GM18907 (cell line): ENCODE measurements at regions not wholly inside any gene's neighbourhood (a gene's known extent, or its start where the extent isn't known, plus 50 kb on each side); places are given as distances from the start of the nearest gene placed in this dataset.

Experiments used
- ATAC-seq: cut with Tn5 transposase; IDR thresholded peaks from one replicate; pipeline ENCODE4 v1.9.1; 2021; ENCODE audit warnings: mild to moderate bottlenecking, moderate library complexity; ENCODE audit not compliant: unreplicated experiment

GRCh38 chr5:98414938-98415337 lies 358.5 kb upstream of the RGMB start:
- ATAC-seq = no peak

GRCh38 chr5:98415663-98416062 lies 357.8 kb upstream of the RGMB start:
- no peak for ATAC-seq

GRCh38 chr5:98416541-98416940 lies 356.9 kb upstream of the RGMB start:
- no peak for ATAC-seq

- ATAC-seq = no peak
Observed at GRCh38 chr5:98419825-98420224, 353.6 kb upstream of the RGMB start.

GRCh38 chr5:98424681-98425450 lies 348.6 kb upstream of the RGMB start:
- no peak for ATAC-seq

- ATAC-seq = no peak
Observed at GRCh38 chr5:98425640-98426039, 347.8 kb upstream of the RGMB start.

GRCh38 chr5:98428806-98429205 lies 344.7 kb upstream of the RGMB start:
- ATAC-seq = peak; percentile 59

GRCh38 chr5:98432378-98432777 lies 341.1 kb upstream of the RGMB start:
- ATAC-seq = no peak

GRCh38 chr5:98433022-98433421 lies 340.4 kb upstream of the RGMB start:
- ATAC-seq = no peak

- no peak for ATAC-seq
Observed at GRCh38 chr5:98433673-98434072, 339.8 kb upstream of the RGMB start.

- ATAC-seq = no peak
Observed at GRCh38 chr5:98436667-98437066, 336.8 kb upstream of the RGMB start.

GRCh38 chr5:98442448-98442847 lies 331.0 kb upstream of the RGMB start:
- ATAC-seq = no peak

- no peak for ATAC-seq
Observed at GRCh38 chr5:98443881-98444280, 329.6 kb upstream of the RGMB start.

- no peak for ATAC-seq
Observed at GRCh38 chr5:98453296-98453695, 320.2 kb upstream of the RGMB start.

GRCh38 chr5:98454407-98454806 lies 319.1 kb upstream of the RGMB start:
- ATAC-seq = no peak

- ATAC-seq = no peak
Observed at GRCh38 chr5:98454904-98455303, 318.6 kb upstream of the RGMB start.

GRCh38 chr5:98455665-98456064 lies 317.8 kb upstream of the RGMB start:
- ATAC-seq = no peak

GRCh38 chr5:98458004-98458403 lies 315.5 kb upstream of the RGMB start:
- no peak for ATAC-seq

- ATAC-seq = no peak
Observed at GRCh38 chr5:98458726-98459125, 314.7 kb upstream of the RGMB start.

- ATAC-seq = no peak
Observed at GRCh38 chr5:98460536-98460935, 312.9 kb upstream of the RGMB start.

- ATAC-seq = no peak
Observed at GRCh38 chr5:98461485-98461884, 312.0 kb upstream of the RGMB start.

GRCh38 chr5:98463222-98463621 lies 310.2 kb upstream of the RGMB start:
- no peak for ATAC-seq

GRCh38 chr5:98463676-98464075 lies 309.8 kb upstream of the RGMB start:
- no peak for ATAC-seq
